DMS153 (cell line): ENCODE measurements at regions not wholly inside any gene's neighbourhood (a gene's known extent, or its start where the extent isn't known, plus 50 kb on each side); places are given as distances from the start of the nearest gene placed in this dataset.

Experiments used
- DNase-seq: peaks from one replicate; lab custom pipeline; 2025; lab: John Stamatoyannopoulos, UW

DNA sequence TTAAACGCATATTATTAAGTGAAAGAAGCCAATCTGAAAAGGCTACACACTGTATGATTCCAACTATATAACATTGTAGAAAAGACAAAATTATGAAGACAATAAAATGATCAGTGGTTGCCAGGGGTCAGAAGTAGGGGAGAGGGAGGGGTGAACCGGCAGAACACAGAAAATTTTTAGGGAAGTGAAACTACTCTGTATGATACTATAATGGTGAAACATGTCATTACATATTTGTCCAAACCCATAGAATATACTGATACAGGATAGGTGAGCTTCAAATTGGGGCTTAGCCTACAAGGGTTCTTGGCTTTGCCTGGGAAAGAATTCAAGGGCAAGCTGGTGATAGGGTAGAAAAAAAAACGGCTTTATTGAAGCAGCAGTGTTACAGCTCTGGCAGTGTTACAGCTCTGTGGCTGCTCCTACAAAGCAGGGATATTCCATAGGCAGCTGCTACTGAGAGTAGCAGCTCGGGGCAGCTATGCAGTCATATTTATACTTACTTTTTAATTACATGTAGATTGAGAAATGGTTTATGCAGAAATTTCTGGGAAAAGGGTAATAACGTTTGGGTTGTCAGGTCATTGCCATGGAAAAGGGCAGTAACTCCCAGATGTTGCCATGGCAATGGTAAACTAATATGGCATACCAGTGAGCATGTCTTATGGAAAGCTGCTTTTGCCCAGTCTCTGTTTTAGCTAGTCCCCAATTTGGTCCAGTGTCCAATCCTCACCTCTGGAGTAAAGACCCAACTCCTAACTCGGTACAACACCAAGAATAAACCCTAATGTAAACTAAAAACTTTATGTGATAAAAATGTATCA is 125.1 kb upstream of the SLC25A36 start:
- DNase-seq: no peak

DNA sequence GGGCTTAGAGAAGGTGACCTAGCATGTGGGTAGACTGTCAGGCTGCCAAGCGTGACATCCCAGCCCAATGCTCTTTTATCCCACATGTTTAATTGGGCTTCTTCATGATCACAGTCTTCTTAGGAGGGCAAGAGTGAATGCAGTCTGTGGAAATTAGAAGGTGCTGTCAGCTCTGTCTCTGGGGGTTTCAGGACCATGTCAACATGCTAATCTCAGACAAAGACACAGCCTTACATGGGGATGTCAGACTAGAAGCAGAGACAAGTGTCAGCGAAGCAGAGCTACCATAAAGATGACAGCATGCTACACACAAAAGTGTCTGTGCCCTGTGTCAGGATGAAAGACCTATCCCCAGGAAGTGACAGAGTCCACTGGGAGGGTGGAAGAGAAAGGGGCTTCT is 120.1 kb upstream of the SLC25A36 start:
- DNase-seq: no peak

GRCh38 chr3:140822401-140823047 is 119.1 kb upstream of the SLC25A36 start:
- DNase-seq: no peak

DNA sequence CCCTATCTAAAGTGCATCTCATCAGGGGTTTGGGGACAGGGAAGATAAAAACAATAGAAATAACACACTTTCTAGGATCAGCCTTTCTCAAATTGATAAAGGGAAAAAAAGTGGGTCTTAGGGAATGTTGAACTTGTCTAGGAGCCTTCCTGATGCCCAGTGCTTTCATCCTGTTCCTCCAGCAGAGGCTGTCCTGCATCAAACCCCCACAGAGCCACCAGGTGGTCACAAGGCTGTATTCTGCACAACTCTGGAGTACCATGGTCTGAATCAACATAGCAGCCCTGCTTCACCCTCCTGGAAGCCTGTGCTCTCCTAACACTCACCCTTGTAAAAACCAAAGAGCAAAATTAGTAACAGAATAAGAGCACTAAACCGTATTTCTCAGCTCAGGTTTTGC is 118.5 kb upstream of the SLC25A36 start:
- no peak for DNase-seq

DNA sequence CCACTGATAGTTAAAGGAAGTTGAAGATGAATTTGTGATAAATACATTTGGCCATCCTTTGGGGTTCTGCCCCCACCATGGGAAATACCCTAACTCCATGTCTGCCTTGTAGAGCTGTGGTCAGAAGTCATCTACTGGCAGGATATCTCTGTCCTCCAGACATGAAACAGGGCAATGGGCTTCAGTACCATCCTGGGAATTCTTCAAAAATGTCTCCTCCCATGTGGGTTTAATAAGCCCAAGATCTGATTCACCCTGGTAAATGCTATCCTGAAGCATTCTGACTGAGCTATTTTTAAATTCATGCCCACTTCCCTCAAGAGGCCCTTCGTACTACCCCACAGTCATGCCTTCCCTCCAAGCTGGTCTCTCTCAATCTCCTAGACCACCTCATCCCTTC is 113.7 kb upstream of the SLC25A36 start:
- DNase-seq: no peak

DNA sequence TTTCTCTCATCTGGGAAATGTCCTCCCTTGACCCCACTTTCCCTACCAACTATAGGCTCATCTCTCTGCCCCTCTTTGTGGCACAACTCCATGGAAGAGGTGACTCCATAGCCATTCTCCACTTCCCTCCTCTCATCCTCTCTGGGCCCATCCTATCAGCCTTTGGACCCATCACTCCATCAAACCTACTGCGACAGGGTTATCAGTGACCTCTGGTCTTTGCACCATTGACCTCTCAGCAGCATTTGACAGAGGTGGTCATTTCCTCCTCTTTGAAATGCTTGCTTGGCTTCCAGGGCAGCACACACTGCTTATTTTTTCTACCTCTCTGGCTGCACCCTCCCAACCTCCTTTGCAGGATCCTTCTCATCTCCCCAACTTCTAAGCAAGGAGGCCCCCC is 113.1 kb upstream of the SLC25A36 start:
- DNase-seq: no peak

DNA sequence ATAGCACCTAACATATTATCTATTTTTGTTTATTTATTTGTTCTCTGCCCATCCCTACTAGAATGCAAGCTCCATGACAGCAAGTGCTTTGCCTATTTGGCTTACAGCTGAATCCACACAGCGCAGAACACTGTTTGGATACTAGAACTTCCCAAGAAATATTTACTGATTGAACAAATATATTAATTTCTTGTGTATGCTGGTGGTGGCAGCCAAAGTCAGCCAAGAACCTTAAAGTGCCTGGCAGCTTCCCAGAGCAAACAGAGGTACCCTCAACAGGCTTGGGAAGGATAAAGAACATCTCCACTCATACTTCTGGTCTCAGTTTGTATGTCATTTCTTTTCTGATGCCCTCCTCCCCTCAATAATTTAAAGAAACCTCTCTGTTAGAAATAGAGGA is 111.8 kb upstream of the SLC25A36 start:
- DNase-seq: no peak

DNA sequence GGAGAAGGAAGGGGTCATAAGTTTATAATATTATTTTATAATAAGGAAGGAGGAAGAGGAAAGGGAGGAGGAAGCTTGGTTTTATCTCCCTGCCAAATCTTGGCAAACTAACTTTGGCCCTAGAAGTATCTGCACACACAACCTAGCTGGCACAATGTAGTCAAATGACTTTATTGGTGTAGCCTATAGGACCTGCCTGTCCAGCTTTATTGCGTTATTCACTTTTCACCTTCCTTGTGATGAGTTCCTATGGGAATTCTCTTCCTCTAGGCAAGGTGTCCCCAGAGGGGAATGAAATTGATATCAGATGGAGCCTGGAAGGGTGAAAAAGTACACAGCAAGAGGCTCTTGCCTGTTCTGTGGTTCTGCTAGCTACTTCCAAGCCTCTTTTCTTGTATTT is 111.2 kb upstream of the SLC25A36 start:
- no peak for DNase-seq

DNA sequence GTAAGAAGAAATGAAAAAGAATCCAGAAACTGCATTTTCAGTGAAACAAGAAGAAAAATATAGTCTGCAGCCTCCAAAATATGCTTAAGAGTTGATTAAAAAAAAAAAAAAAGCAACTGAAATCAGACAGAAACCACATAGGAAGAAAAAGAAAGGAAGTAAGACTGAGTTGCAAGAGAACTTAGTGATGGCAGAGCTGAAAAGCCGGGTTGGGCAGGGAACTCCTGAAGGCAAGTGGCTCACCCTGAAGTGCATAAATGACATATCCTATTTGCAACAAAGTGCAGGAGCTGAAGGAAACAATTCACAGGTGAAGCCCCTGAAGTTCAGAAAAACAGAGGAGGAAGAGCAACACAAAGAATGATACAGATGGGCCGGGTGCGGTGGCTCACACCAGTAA is 108.8 kb upstream of the SLC25A36 start:
- no peak for DNase-seq

- DNase-seq: no peak
Observed at GRCh38 chr3:140834266-140835037, 107.2 kb upstream of the SLC25A36 start.

DNA sequence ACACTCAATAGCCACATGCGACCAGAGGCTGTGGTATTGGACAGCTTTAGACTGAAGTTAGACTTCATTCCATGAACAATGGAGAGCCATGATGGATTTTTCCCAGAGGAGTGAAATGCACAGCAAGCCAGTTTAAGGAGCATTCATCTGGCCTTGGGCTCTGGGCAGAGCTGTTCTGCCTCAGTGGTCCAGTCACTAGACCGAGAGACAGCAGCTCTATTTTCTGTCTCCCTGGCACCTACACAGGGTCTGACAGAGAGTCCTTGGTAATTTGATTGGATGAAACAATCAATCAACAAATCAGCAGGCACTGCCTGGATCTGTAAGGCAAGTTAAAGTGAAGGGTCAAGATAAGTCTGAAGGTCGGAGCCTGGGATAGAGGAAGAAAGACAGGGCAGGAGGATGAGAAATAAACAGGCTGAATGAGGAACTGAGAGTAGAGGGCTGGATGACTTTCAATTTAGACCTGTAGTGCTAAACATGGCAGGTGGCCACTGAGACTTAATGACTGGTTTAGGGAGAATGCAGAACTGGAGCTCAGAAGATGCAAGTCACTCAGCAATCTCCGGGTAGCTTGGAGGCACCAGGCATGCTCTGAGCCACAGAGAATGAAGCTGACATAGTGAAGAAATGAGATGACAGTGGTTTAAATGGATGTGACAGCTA is 98.5 kb upstream of the SLC25A36 start:
- no peak for DNase-seq

DNA sequence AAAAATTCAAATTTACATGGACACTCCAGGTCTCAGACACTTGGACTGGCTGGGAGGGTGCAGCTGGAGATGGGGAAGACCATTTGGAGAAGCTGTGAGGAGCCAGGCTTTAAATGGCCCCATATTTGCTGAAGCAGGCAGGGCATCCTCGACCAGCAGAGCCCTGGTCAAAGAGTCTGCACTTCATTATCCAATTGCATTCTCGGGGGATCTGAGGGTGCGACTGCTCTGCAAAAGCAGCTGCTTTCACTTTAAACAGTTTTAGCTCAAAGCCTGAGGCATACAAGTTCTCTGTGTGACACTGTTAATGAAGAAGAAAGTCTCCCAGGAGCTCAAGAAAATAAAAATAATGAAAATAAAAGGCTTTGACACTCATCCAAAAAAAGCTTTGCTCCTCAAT is 98.0 kb upstream of the SLC25A36 start:
- no peak for DNase-seq

GRCh38 chr3:140844072-140844471 is 97.6 kb upstream of the SLC25A36 start:
- DNase-seq: no peak

DNA sequence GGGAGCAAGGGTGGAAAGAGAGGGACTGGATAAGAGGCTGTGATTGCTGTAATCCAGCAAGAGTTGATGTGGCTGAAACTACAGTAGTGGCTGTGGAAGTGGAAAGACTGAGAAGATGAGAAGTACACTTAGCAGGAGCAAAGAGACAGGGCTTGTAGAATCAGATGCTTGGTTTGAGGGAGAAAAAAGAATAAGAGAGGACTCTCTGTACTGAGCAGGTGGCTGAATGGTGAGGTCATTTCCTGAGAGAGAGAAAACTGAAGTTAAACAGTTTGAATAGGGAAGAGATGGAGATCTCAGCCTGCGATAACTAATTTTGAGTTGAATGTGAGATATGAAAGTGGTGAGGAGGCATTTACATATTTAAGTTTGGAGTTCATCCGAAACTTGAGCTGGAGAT is 95.8 kb upstream of the SLC25A36 start:
- DNase-seq: no peak

DNA sequence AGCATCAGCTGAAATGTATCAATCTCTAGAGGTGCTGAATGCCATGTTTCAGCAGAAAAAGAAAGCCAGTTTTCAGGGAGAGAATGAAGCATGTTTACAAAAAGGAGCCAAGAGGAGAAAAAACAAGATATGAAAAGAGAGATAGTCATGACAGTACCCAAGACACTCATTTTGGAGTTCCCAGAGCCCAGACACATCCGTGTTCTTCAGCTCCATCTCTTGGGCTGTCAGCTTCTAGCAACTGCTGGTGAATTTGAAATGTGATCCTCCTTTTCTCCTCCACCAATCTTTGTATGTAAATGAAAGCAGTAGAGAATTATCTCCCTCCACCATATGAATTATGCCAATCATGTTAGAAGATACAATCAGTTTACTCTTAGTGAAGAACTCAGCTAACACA is 93.0 kb upstream of the SLC25A36 start:
- DNase-seq: no peak

- DNase-seq: no peak
Observed at GRCh38 chr3:140850210-140850955, 91.3 kb upstream of the SLC25A36 start.

DNA sequence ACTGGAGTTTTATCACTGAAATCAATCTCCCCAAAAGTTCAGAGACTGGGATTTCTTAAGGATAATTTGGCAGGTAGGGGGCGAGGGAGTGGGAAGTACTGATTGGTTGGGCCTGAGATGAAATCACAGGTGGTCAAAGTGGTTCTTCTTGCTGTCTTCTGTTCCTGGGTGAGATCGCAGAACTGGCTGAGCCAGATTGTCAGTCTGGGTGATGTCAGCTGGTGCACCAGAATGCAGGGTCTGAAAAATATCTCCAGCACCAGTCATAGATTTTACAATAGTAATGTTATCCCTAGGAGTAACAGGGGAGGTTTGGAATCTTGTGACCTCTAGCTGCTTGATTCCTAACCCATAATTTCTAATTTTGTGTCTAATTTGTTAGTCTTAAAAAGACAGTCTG is 86.7 kb upstream of the SLC25A36 start:
- no peak for DNase-seq

GRCh38 chr3:140856905-140857304 is 84.7 kb upstream of the SLC25A36 start:
- DNase-seq: no peak

- DNase-seq: no peak
Observed at GRCh38 chr3:140857993-140858392, 83.6 kb upstream of the SLC25A36 start.

- no peak for DNase-seq
Observed at GRCh38 chr3:140859592-140860336, 81.9 kb upstream of the SLC25A36 start.

DNA sequence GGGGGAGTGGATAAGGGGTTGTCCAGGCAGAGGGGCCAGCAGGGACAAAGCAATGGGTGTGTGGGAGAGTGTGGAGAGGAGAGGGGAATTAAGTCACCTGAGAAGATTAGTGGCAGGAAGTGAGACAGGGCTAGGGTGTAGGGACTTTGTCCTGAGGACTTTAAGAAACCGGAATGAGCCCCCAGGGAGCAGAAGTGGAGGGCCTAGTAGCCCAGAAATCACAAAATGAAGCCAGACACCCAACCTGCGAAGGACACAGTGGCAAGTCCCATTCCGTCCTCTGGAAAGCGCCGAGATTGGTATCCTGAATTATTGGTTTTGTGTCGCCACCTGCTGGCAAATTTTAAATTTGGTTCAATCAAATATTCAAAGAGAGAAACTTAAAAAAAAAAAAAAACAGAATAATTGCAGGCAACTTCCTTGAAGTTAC is 78.0 kb upstream of the SLC25A36 start:
- DNase-seq: peak; percentile 37
